H1 (cell line): ENCODE measurements at regions not wholly inside any gene's neighbourhood (a gene's known extent, or its start where the extent isn't known, plus 50 kb on each side); places are given as distances from the start of the nearest gene placed in this dataset.

Source experiments
- GTF2F1 ChIP-seq: IDR thresholded peaks from 2 replicates; pipeline ENCODE4 v1.6.1; 2012; ENCODE audit warnings: low read depth, low read length, improper control_type of control experiment, borderline replicate concordance
- JUN ChIP-seq: IDR thresholded peaks from 2 replicates; pipeline ENCODE4 v1.6.1; 2011; ENCODE audit warnings: low read depth, mild to moderate bottlenecking, improper control_type of control experiment, low read length
- KDM5A ChIP-seq: fragments of 200-600 bp; IDR thresholded peaks from 2 replicates; pipeline ENCODE4 v1.7.1; 2012; ENCODE audit warnings: mild to moderate bottlenecking, low read length, inconsistent platforms, mixed read lengths
- PHF8 ChIP-seq: fragments of 200-600 bp; sonication (generic); conservative IDR thresholded peaks from 2 replicates; pipeline ENCODE4 v1.7.1; 2012; ENCODE audit warnings: low read depth, mild to moderate bottlenecking, inconsistent platforms, low read length, moderate library complexity
- RAD21 ChIP-seq, 2 experiments: IDR thresholded peaks in 1 of 2; conservative IDR thresholded peaks in 1 of 2; 2 replicates each; pipeline ENCODE4 v1.6.1; 2011; ENCODE audit warnings: low read depth in 2 of 2, low read length in 2 of 2, improper control_type of control experiment in 1 of 2, inconsistent platforms in 1 of 2, mild to moderate bottlenecking in 1 of 2, moderate library complexity in 1 of 2
- RBBP5 ChIP-seq: IDR thresholded peaks from 2 replicates; pipeline ENCODE4 v1.7.1; 2012; ENCODE audit warnings: low read depth, mild to moderate bottlenecking, inconsistent platforms, low read length, moderate library complexity, borderline replicate concordance

- no peak for TF ChIP-seq GTF2F1
- no peak for TF ChIP-seq RAD21 (IDR thresholded peaks at IDR 0.05 in 1 of 2, conservative IDR thresholded peaks at IDR 0.05 in 1 of 2; ENCODE audit: low read depth in 2 of 2, low read length in 2 of 2)
- no peak for TF ChIP-seq PHF8
- TF ChIP-seq KDM5A: no peak
- TF ChIP-seq JUN: no peak
- no peak for TF ChIP-seq RBBP5
These were observed 81.7 kb upstream of the FOXP4 start (continued) for GRCh38 chr6:41464481-41464880.
